MV-4-11 (cell line): ENCODE measurements at regions not wholly inside any gene's neighbourhood (a gene's known extent, or its start where the extent isn't known, plus 50 kb on each side); places are given as distances from the start of the nearest gene placed in this dataset.
A peak's percentile ranks its signal among the peaks of the same experiment; 100 is the strongest.

Experiments
- DNase-seq: peaks from one replicate; lab custom pipeline; 2025; lab: John Stamatoyannopoulos, UW

DNA sequence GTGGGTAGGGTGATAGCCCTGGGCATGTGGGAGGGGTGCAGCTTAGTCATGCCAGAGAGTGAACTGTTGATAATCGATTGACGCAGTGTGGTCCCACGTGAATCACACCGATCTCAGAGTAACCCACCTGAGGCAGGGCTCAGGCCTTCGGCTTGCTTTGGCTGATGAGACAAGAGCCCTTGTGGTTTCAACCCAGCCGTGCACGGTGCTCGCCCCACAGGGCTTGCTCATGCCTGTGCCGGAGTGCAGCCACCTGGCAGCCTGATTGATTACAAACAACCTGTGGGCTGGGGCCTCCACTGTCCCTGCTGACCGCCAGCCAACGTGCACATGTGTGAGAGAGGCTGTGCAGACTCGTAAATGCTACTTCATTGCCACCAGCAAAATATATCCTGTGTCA lies 144.9 kb upstream of the ADARB2 start:
- DNase-seq: no peak

DNA sequence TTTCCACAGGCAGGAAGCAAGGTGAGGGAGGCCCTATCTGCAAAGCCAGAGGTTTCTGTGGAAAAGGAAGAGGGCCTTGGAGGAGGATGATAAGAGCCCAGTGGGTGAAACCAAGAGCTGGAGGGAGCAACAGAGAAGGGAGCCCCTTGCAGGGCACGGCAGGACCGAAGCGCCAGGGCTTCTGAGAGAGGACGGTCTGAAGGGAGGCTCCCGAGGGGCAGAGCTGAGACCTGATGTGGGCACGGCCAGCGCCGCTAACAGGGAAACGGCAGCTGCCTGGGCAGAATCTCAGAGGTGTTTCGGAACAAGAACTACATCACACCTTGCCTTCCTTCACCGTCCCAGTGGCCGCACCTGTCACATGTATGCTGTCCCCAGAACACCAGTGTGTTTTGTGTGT lies 144.3 kb upstream of the ADARB2 start:
- no peak for DNase-seq

DNA sequence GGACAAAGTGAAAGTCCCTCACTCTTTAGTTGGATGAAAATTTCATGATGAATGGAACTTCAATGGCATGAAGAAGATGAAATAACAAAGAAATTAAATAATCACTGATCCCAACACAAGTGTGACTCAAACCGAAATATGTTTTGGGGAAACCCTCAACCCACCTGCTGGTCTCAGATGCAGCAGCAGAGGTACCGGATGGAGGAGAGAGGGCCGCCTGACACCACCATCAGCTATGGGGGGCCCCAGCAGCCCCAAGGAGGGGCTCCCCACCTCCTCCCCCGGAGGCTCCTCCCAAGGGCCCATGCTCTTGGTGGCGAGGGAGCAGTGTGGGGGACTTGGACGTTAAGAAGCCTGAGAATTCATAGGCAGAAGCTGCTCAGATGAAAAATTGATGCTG lies 137.2 kb upstream of the ADARB2 start:
- DNase-seq: no peak

DNA sequence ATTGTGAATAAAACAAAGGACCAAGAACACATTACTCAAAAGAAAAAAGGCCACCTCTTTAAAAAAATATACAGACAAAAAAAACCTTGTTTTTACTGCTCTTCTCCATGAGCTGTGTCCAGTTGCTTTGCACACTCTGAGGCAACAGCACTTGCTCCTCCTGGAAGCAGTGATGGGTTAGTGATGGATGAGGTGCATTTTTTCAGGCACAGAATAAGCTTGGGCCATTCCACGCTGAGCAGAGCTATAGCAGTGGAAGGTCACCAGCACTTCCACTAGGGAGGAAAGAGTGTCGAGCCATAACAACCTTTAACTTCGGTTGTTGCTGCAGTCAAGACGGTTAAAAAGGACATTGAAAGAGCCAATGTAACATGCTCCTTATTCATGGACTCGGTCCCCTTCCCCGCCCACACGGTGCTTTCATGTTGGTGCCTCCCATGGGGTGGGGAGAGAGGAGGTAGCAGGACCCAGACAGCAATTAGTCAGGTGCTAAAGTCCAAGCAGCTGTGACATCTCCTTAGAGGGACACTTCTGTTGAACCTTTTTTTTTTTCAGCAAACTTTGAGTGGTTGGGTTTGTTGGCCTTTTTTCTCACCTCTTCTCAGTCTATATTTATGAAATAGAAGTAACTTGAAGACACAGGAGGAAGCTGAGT lies 136.5 kb upstream of the ADARB2 start:
- no peak for DNase-seq

DNA sequence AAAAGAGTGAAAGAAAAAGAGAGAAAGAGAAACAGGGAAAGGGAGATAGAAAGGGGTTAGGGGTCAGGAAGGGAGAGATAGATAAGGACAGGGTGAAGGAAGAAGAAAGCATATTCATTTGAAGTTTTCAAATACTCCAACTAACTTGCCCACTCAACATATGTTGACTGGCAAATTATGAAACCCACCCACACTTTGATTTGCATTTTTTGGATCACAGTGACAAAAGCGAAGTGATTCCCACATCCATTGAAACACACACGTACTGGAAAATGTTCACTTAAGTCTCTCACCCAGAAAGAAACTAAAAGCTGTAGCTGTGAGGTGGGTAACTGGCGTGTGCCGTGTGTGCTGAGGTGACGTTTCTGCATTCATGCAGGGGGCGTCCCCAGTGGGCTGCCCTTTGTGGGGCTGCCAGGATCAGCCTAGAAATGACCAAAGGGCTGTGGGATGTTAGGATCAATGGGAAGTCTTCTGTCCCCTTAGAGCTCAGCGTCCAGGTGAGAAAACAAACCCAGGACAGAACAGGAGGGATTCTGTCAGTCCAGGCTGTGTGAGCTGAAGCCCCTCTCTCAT lies 134.9 kb upstream of the ADARB2 start:
- DNase-seq: no peak

DNA sequence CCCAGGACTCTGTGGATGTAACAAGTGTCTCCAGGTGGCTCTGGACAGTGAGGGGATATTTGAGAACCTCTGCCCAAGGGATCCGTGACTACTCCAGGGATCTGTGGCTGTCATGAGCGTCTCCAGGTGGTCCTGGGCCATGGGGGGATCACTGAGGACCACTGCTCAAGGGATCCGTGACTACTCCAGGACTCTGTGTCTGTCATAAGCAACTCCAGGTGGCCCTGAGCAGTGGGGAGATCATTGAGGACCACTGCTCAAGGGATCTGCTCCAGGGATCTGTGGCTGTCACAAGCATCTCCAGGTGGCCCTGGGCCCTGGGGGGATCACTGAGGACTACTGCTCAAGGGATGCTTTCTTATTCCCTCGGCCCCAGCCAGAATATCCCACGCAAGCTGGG lies 133.2 kb upstream of the ADARB2 start:
- no peak for DNase-seq

DNA sequence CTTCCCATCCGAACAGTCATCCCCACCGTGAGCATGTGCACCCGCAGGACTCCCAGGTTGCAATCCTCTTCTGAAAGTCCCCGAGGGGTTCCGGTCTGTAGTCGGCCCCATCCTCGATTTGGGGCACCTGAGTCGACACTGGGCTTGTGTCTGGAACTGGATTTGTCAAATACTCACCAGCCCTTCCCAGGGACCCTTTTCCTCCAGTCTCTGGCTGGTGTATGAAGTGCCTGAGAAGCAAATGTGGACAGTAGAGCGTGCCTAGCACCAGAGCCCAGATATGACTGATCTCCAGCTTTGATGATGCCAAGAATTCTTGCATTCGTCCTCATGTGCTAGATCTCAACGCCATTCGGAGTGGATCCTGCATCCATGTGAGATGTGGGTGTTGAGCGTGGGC lies 132.5 kb upstream of the ADARB2 start:
- DNase-seq: no peak

DNA sequence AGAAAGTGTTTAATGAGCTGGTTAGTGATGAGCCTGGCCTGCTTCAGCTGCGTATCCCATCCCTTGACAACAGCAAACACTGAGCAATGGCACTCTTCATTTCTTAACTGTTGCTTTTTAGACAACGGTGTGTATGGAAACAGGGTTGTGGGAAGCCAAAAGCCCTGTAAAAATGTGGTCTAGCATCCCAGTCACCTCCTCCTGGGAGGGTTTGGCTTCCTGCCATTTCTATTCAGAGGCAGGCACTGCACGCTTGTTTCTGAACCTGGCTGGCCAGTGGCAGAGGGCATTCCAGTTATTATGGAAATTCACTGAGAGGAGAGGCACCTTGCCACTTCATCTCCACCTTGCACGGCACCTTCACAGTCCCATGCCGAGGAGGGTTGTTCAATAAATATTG lies 123.0 kb upstream of the ADARB2 start:
- DNase-seq: no peak

DNA sequence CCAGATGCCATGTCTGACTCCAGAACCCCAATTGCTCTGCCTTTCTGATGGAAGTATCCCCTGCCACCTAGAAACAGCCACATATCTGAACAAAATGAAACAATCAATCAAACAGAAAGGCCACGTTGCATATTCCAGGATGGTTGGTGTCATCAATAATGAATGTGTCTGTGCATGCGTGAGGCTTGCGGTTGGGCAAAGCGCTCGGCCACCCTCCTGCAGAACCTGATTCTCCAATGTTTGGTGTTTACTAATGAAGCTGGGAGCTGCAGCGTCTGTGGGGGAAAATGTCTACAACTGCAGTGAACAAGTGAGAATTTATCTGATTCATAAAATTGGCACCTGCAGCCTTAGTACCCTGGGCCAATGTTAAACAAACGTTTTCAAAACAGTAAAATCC lies 121.2 kb upstream of the ADARB2 start:
- no peak for DNase-seq

DNA sequence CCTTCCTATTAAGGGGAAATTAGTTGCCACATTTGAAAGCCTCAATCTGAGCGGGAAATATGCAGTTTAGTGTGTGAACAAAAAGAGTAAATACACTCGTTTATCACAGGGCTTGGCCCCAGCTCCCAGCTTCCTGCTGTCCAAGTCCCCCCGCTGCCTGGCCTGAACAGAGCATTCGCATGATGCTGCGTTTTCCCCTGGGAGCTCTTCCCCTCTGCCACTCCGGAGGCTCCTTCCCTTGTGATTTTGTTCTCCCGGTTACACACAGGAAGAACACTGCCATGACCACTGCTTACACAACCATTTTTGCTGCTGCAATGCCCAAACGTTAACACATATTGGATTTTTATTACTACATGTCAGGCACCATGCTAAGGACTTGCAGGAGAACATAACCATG lies 120.7 kb upstream of the ADARB2 start:
- no peak for DNase-seq

DNA sequence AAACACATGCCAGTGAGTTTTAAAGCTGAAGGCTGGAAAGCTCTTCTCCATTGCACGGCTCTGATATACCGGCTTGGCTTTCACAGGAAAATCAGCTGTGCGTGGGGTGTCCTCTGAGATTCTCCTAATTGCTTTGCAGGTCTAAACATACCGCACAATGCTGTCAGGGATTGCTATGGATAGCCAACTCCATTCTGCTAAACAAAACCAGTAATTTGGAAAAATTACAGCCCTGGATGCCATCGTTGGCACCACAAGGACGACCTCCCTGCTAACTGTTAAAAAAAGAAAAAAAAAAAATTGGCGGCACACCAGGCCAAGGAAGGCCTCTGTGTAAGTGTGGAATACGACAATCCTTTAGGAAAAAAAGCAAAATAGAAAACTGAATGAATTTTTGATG lies 118.6 kb upstream of the ADARB2 start:
- DNase-seq: no peak

DNA sequence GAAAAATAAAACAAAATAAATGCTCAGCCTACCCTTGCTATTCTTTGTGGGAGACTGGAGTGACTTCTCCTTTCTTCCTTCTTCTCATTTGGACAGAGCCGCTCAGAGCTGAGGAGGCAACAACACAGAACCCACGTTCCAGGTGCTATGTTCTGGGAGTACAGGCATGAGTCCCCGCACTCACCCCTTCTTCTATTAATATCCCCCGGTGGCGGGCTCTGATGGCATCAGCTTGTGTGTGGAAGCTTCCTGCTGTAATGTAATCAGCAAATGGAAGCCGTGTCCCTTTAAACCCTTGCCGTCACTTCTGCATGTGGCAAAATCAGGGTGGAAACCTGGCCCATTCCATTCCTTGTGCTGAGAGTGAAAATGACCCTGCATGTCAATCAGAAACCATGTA lies 116.9 kb upstream of the ADARB2 start:
- DNase-seq: no peak

DNA sequence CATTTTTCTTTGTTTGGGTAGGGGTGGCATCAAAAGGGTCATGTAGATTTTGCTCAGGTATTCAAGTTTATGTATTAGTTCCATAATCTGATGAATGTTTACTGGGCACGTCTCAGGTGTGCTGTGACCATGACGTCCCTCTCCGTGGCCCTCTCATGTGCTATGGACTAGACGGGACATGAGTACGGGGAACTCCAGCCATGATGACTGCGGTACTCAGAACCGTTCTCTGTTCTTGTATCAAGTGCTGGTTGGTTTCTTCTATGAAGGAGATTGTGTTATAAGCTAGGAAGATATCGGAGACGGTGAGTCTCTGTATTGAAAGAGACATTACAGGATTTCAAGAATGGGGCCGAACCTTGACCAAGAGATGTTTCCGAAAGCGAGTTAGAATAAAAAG lies 116.5 kb upstream of the ADARB2 start:
- DNase-seq: no peak

DNA sequence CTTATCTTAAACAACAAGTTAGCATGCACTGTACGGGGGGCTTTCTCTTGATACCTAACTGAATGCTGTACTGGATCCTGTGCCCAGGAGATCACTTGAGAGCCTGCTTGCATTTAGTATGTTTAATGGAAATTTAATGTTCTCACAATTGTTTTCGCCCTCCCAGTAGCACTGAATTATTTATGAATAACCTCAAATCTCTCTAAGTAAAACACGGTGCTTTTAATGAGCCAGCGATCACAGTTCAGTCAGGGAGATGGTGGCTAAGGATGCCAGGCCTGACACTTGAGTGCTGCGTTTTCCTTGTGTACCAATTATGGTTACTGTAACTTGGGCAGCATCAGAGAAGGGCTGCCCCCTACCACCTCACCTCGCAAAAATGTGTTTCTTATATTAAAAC lies 115.5 kb upstream of the ADARB2 start:
- DNase-seq: no peak

DNA sequence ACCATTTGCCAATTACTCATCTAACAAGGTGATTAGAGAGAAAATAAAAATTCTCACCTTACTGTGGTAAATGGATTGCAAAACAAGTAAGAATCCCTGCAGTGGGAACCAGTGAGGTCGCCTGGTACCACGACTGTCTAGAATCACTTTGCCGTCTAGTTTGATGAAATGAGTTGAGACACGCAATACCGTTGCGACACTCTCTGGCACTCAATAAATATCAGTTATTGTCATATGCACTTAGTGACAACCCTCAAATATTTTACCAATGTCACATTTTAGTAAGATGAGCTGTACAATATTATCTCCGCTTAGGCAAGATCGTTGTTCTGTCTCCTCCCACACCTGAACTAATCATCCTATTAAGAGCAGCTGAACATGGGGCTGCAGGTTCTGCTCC lies 114.4 kb upstream of the ADARB2 start:
- DNase-seq: no peak

DNA sequence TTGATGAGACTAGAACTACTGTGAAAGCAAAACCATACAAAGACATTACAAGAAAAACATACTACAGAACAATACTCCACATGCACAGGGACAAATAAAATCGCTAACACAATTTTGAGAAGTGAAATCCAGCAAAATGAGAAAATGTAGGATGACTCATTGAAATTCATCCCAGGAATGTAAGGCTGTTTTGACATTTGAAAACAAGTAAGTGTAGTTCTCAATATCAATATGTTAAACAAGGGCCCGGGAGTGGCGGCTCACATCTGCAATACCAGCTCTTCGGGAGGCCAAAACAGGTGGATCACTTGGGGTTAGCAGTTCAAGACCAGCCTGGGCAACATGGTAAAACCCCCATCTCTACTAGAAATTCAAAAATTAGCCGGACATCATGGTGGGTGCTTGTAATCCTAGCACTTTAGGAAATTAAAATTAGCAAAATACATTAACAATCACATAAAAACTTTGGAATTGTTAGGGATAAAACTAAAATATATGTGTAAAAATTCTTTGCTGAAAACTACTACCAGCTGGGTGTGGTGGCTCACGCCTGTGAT lies 113.7 kb upstream of the ADARB2 start:
- no peak for DNase-seq

DNA sequence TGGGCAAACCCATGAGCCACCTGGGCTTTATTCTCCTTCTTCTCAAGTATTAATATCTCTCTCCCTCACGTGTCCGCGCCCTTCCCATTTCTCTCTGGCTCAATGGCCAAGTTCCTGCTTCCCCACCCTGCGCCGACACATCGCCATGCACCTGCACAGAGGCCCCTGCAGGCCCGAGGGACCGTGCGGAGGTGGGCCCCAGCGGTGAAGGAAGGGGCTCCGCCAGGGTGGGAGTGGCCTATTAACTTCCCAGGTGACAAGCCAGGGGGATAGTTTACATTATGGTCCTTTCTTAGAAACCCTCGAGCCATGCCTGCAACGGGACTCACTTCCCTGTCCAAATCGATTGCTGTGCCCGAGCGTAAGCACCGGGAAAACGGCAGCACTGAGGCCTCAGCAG lies 110.0 kb upstream of the ADARB2 start:
- DNase-seq: no peak

DNA sequence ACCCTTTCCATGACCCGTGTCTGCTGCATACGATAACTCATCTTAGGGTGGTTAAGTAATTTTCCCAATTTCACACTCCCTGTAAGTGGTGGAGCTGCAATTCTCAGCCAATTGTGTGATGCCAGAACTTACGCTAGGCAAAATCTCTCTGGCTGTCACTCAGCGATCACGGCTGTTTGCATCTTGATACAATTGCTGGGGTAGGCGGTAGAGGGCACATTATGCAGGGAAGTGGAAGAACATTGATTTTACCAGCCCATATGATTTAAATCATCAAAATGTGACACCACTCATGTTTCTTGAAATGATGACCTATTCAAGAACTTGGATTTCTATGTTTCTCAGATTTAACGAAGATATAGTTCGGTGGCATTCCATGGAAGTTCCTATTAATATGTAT lies 108.7 kb upstream of the ADARB2 start:
- DNase-seq: no peak

DNA sequence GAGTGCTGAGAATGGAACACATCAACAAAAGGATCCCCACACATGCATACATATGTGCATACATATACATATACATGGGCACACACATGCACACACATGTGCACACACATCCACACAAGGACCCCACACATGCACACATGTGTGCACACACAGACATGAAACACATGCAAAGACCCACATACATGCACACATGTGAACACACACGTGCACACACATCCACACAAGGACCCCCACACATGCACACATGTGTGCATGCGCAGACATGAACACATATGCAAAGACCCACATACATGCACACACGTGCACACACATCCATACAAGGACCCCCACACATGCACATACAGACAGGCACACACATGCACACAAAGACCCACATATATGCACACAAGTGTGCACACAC lies 104.4 kb upstream of the ADARB2 start:
- no peak for DNase-seq

DNA sequence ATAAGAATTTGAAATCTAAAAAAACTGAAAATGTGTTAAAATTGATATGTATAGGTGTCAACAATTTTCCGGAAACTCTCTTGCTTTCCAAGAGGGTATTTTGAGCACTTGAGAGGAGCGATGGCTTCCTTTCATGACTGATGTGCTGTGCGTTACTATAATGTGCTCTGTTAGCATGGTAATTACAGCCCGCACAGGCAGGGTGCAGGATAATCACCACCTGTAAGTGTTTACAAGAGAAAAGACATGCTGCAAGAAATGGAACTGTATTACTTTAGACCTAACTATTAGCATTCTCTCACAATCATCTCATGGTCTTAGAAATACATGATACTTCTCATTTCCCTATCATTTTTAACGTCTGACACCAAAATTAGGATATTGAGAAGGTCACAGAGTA lies 92.4 kb upstream of the ADARB2 start:
- no peak for DNase-seq

DNA sequence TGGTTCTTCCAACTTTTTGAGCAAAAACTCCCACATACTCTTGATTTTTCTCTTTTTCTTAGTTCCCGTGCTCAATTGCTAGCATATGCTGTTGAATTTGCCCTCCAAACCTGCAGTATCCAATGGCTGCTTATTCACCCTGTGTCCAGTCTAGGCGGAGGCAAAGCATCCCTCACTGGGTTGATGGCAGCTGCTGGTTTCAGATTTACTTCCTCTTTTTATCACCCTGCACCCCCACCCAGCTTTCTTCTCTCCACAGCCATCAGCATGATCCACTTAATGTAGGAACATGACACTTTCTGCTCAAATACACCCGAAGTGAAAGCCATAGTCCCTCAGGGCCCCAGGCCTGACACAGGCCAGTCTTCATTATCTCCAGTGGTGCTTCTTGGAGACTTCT lies 87.6 kb upstream of the ADARB2 start:
- peak; percentile 77 for DNase-seq

DNA sequence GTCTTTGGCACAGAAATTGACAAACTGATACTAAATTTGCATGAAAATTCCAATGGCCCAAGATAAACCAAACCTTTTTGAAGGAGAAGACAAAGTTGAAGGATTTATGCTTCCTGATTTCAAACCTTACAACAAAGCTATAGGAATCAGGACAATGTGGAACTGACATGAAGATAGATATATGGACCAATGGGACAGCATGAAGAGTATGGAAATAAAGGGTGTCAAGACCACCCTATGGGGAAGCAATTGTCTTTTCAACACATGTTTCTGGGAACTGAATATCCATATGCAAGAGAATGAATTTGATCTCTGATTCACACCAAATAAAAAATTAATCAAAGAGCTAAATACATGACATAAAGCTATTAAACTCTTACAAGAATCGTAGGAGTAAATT lies 77.2 kb upstream of the ADARB2 start:
- DNase-seq: no peak

DNA sequence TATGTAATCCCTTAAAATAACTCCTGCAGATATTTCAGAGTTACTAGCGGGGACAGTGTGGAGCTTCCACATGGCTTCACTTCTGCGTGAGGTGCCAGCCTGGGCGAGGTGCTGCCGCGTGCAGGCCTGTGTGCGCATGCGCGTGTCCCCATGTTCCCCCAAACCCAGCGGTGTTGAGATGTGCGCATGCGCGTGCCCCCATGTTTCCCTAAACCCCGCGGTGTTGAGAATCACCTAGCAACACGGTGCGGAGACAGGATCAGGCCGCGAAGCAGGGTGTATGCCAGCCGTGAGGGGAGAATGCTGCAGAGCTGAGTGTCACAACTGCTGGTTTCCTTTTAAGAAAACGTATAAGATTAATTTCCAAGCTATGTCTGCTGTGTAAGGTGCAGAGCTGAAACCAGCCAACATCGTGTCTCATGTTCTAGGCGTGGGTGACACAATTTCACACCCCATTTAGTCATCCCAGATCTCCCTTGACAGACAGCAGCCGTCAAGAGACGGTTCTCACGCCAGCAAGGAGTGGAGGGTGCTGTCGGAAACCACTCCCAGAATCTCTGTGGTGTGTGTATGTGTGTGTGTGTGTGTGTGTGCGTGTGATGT lies 71.9 kb upstream of the ADARB2 start:
- no peak for DNase-seq

DNA sequence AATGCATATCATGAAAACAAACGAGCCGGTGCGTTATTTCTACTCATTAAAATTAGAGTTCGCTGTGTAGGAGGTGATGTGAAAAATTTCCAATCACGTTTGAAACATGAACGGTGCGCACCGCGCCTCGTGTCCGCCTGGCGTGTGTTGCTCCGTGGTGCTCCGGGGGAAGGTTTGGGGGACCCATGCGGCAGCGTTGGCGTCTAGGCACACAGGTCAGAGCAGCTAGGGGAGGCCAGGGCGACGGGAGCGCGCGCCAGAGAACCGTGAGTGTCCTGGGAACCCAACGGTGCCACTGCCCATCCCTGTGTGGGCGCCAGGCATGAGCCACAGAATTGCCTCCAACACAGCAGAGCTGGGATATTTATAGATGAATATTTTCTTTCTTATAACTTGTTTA lies 70.6 kb upstream of the ADARB2 start:
- DNase-seq: no peak
